SU-DHL-6 (cell line): ENCODE measurements at regions not wholly inside any gene's neighbourhood (a gene's known extent, or its start where the extent isn't known, plus 50 kb on each side); places are given as distances from the start of the nearest gene placed in this dataset.

Source experiments
- H2AFZ ChIP-seq: fragments of 200-600 bp; sonication (generic); 2 replicates; pipeline ENCODE4 v1.6.1; 2014; ENCODE audit warnings: low read depth, mild to moderate bottlenecking, moderate library complexity, mixed read lengths, antibody characterized with exemption, low read length; ENCODE audit not compliant: severe bottlenecking
- H3F3A ChIP-seq: fragments of 200-600 bp; shearing (Covaris generic); 2 replicates; pipeline ENCODE4 v1.6.0; 2016; ENCODE audit warnings: antibody characterized with exemption, mild to moderate bottlenecking; ENCODE audit not compliant: insufficient read depth
- H3K27ac ChIP-seq: fragments of 200-600 bp; sonication (generic); 2 replicates; pipeline ENCODE4 v1.5.1; 2016; ENCODE audit warnings: low read depth, mild to moderate bottlenecking, low read length, moderate library complexity, mixed read lengths
- H3K27me3 ChIP-seq: fragments of 200-600 bp; sonication (generic), shearing (Covaris generic); 2 replicates; pipeline ENCODE4 v1.6.0; 2014; ENCODE audit warnings: mild to moderate bottlenecking, low read length
- H3K36me3 ChIP-seq: fragments of 200-600 bp; sonication (generic); 2 replicates; pipeline ENCODE4 v1.6.1; 2014; ENCODE audit warnings: mild to moderate bottlenecking, low read length, mixed read lengths
- H3K4me2 ChIP-seq: fragments of 300-600, 200-600 bp; shearing (Covaris generic), sonication (generic); 2 replicates; pipeline ENCODE4 v1.6.0; 2014; ENCODE audit warnings: low read length, low read depth, mild to moderate bottlenecking; ENCODE audit not compliant: poor library complexity, severe bottlenecking
- H3K4me3 ChIP-seq: fragments of 200-600 bp; sonication (generic); 2 replicates; pipeline ENCODE4 v1.5.1; 2014; ENCODE audit warnings: antibody characterized with exemption, low read length, mild to moderate bottlenecking, mixed read lengths; ENCODE audit not compliant: insufficient read depth, poor library complexity, severe bottlenecking
- H3K79me2 ChIP-seq: fragments of 200-600 bp; sonication (generic); 2 replicates; pipeline ENCODE4 v1.6.1; 2014; ENCODE audit warnings: mild to moderate bottlenecking, low read length, moderate library complexity; ENCODE audit not compliant: insufficient read depth
- H3K9ac ChIP-seq: fragments of 200-600 bp; sonication (generic); 2 replicates; pipeline ENCODE4 v1.7.0; 2014; ENCODE audit warnings: mild to moderate bottlenecking, low read length
- H3K9me2 ChIP-seq: fragments of 200-600 bp; sonication (generic); replicated peaks from 2 replicates; pipeline ENCODE4 v1.6.1; 2014; ENCODE audit warnings: low read length; ENCODE audit not compliant: insufficient read depth
- H3K9me3 ChIP-seq: fragments of 200-600 bp; sonication (generic); 2 replicates; pipeline ENCODE4 v1.6.1; 2014; ENCODE audit warnings: low read length, mixed read lengths; ENCODE audit not compliant: insufficient read depth
- H4K20me1 ChIP-seq: fragments of 200-600 bp; sonication (generic); 2 replicates; pipeline ENCODE4 v1.6.1; 2014; ENCODE audit warnings: low read depth, mild to moderate bottlenecking, antibody characterized with exemption, low read length, moderate library complexity, mixed read lengths
- EZH2phosphoT487 ChIP-seq: fragments of 200-600 bp; sonication (generic), shearing (Covaris generic); conservative IDR thresholded peaks from 2 replicates; pipeline ENCODE4 v1.6.1; 2018; ENCODE audit warnings: mild to moderate bottlenecking, antibody characterized with exemption, low read length, moderate library complexity, mixed read lengths
- TF ChIP-seq, protein P1 (sequence below): fragments of 200-600 bp; sonication (generic); IDR thresholded peaks from one replicate; pipeline ENCODE4 v1.5.1; 2017; ENCODE audit warnings: antibody characterized with exemption, mild to moderate bottlenecking, low read length, moderate library complexity; ENCODE audit not compliant: insufficient read depth, poor library complexity, severe bottlenecking

DNA sequence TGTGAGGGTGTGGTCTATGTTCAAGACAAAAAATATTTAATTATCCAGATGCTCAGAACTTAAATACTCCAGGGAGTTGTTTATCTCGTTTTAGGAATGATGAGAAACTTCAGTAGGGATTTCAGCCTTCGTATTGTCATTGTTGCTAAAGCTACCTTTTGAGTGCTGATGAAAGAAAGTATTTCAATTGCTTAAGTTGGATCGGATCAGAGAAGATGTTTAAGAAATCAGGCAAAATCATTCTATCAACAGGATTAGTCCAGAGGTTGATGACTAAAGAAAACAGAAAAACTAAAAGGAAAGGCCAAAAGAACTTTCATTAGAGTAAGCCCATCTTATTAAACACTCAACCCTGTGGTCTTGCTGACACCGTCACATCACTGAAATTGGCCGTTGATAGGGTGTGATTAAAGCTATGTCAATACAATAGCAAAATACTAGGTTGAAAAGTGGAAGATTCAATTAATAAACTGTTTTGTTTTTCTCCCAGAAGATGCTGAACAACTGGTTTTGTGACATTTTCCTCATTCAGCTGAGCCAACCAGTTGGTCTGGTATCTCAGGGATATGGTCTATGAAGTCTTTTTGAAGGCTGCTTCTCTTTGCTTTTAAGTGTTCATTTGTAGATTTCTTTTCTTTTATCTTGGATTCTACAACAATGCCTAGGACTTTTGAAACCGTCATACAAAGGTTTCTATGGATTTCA, 551.7 kb downstream of the SLC4A3 start:
- Histone ChIP-seq H3F3A (no peaks in the 10 kb centered on the region), H3K4me2 (no peak overlapping the region), H2AFZ (no peak overlapping the region), H3K9ac (no peak overlapping the region), H3K27ac (no peak overlapping the region), H3K79me2 (no peaks in the 10 kb centered on the region), H3K27me3 (no peaks in the 10 kb centered on the region), H3K9me2 (no peaks in the 10 kb centered on the region), H3K36me3 (no peaks in the 10 kb centered on the region), H4K20me1 (no peaks in the 10 kb centered on the region), H3K4me3 (no peak overlapping the region), H3K9me3 (no peaks in the 10 kb centered on the region)
- no peak for TF ChIP-seq EZH2phosphoT487
- TF ChIP-seq, protein P1, sequence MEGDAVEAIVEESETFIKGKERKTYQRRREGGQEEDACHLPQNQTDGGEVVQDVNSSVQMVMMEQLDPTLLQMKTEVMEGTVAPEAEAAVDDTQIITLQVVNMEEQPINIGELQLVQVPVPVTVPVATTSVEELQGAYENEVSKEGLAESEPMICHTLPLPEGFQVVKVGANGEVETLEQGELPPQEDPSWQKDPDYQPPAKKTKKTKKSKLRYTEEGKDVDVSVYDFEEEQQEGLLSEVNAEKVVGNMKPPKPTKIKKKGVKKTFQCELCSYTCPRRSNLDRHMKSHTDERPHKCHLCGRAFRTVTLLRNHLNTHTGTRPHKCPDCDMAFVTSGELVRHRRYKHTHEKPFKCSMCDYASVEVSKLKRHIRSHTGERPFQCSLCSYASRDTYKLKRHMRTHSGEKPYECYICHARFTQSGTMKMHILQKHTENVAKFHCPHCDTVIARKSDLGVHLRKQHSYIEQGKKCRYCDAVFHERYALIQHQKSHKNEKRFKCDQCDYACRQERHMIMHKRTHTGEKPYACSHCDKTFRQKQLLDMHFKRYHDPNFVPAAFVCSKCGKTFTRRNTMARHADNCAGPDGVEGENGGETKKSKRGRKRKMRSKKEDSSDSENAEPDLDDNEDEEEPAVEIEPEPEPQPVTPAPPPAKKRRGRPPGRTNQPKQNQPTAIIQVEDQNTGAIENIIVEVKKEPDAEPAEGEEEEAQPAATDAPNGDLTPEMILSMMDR: no peak

DNA sequence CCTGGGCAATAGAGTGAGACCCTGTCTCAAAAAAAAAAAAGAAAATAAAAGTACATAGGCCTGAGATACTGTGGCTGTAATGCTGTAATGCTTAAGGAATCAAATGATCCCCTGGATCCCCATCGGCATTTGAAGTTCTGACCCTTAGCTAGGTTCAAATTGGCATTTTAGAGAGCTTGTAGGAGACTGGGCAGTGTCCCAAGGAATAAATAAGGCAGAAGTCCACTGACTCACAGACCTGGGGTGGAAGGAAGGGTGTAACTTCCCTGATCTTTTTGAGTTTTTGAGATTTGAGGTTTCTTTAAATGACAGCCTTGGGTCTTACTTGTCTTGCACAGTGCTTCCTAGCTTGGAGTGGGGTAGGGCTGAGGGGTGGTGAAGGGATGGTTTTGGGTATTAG, 553.7 kb downstream of the SLC4A3 start:
- no peak overlapping the region for H3K4me2 ChIP-seq
- no peaks in the 10 kb centered on the region for H3F3A ChIP-seq
- no peak overlapping the region for H3K27ac ChIP-seq
- H3K4me3 ChIP-seq: no peak overlapping the region
- H4K20me1 ChIP-seq: no peaks in the 10 kb centered on the region
- no peak overlapping the region for H3K9ac ChIP-seq
- no peaks in the 10 kb centered on the region for H3K36me3 ChIP-seq
- TF ChIP-seq, protein P1: no peak
- no peak for TF ChIP-seq EZH2phosphoT487
- H3K27me3 ChIP-seq: no peaks in the 10 kb centered on the region
- no peak overlapping the region for H2AFZ ChIP-seq
- H3K79me2 ChIP-seq: no peaks in the 10 kb centered on the region
- H3K9me2 ChIP-seq: no peaks in the 10 kb centered on the region
- no peaks in the 10 kb centered on the region for H3K9me3 ChIP-seq

DNA sequence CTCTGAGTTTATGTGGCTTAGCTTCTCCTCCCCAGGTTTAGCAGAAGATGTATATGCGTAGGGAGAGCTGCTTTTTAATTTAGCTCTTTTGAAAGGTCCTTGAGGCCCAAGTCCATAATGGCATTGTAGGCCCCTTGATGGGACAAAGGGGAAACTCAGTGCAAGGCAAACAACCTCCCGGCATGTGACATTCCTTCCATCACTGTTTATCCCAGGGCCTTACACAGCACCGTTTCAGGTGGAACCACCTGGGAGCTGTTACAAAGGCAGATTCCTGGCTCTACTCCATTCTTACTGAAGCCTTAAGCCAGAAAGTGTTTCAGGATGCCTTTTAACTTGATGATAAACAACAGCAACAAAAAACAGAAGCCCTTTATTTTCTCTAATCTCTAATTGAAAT, 555.4 kb downstream of the SLC4A3 start:
- no peaks in the 10 kb centered on the region for H3K79me2 ChIP-seq
- H3K9me2 ChIP-seq: no peaks in the 10 kb centered on the region
- no peak overlapping the region for H3K4me2 ChIP-seq
- H3F3A ChIP-seq: no peaks in the 10 kb centered on the region
- no peak overlapping the region for H2AFZ ChIP-seq
- no peak overlapping the region for H3K9ac ChIP-seq
- H4K20me1 ChIP-seq: no peaks in the 10 kb centered on the region
- H3K4me3 ChIP-seq: no peak overlapping the region
- TF ChIP-seq EZH2phosphoT487: no peak
- TF ChIP-seq, protein P1: no peak
- no peaks in the 10 kb centered on the region for H3K27me3 ChIP-seq
- no peaks in the 10 kb centered on the region for H3K9me3 ChIP-seq
- H3K27ac ChIP-seq: no peak overlapping the region
- H3K36me3 ChIP-seq: no peaks in the 10 kb centered on the region
